Right kidney (tissue), 1 donor: ENCODE measurements at regions not wholly inside any gene's neighbourhood (a gene's known extent, or its start where the extent isn't known, plus 50 kb on each side); places are given as distances from the start of the nearest gene placed in this dataset.

ENCODE experiments used
- DNase-seq: peaks from one replicate; pipeline ENCODE4 v3.0.0-alpha.2; 2016

DNA sequence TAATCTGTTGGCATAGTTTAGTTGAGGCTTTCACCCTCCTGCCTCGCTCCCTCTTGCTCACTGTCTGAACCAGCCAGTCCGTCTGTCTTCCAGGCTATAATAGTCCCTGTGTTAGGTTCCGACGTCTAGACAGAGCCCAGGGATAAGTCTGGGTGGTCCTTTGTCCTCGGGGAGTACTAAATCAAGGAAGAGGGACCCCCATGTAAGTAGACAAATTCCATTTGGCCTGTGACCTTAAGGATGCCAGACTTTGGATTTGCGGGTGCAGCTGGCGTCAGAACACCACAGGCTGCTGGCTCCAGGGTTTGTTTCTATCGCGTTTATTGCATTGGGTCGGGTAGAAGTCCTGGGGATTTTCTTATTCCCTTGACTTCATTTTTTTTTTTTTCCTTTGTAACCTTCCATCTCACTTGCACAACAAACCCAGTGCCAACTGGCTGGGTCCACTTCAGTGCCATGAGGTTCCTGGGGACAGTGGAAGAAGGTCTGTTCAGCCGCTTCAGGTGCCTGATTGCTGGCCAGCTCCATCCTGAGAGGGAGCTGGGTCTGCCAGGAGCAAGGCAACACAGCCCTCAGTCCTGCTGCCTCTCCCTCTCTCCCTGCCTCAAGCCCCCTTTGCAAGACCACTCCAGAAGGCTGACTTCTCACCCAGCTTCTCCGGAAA is 95.4 kb upstream of the KLHL25 start:
- no peak for DNase-seq

DNA sequence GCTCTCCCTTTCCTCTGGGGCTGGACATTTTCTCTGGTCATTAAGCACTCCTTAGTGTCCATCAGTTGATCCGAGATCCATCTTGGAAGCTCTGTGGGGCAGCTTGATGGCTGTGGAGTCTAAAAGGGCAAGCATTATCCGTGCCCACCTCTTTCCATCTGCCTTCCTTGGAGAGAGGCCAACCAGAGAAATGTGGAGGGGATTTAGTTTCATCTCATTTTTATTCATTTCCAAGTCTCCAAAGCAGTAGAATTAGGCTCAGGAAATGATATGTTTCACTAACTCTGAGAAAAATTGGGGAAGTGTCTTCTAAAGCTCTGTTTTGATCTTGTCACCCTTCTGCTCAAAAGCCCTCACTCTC is 95.9 kb upstream of the KLHL25 start:
- no peak for DNase-seq

DNA sequence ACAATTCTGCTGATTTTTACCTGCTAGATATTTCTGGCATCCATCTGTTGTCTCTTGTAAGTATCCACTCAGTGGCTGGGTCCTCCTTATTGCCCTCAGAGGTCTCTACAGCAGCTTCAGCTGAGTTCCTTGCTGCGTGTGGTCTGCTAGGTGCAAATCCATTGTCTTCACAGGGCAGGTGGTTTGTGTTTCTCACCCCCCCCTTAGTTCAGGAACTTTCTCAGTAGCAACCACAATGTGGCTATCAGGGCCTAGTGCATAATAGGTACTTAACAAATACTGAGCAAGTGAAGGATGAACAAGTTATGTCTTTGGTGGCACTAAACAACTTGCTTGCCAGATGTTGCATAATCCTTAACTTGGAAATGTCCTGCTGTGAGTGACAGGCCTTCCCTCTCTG is 96.7 kb upstream of the KLHL25 start:
- DNase-seq: no peak

DNA sequence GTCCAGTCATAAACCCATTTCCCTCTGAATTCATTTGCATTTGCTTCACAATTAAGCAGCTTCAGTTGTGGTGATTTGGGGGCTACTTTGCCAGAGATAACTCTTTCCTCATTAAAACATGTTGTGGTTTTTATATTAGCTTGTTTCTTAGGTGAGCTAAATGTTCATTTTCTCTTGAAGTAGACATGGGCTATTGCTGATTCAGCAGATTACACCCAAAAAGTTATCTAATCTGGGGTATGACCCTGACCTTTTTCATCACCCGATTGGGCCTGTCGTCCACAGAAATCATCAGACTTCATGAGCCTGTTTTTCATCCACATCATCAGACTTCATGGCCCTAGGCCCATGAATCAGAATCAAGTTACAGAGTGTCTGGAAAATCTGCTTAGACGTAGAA is 97.5 kb upstream of the KLHL25 start:
- no peak for DNase-seq

DNA sequence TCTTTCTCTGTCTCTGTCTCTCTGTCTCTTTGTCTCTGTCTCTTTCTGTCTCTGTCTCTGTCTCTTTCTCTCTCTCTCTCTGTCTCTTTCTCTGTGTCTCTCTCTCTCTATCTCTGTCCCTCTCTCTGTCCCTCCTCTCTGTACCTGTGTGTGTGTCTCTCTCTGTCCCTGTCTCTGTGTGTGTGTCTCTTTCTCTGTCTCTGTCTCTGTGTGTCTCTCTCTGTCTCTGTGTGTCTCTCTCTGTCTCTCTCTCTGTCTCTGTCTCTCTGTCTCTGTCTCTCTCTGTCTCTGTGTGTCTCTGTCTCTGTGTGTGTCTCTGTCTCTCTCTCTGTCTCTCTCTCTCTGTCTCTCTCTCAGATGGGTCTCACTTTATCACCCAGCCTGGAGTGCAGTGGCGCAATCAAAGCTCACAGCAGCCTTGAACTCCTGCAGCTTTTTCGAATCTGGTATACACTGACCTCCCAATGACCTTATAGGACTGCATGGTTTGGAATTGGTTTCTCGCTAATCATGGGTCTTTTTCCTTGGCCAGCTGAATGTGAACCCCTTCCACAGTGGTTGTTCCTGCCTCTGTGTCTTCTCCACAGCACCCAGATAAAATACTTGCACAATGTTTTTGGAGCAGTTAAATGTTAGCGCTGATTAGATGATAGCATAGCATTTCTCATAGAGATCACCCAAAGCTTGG is 102.6 kb upstream of the KLHL25 start:
- DNase-seq: no peak

DNA sequence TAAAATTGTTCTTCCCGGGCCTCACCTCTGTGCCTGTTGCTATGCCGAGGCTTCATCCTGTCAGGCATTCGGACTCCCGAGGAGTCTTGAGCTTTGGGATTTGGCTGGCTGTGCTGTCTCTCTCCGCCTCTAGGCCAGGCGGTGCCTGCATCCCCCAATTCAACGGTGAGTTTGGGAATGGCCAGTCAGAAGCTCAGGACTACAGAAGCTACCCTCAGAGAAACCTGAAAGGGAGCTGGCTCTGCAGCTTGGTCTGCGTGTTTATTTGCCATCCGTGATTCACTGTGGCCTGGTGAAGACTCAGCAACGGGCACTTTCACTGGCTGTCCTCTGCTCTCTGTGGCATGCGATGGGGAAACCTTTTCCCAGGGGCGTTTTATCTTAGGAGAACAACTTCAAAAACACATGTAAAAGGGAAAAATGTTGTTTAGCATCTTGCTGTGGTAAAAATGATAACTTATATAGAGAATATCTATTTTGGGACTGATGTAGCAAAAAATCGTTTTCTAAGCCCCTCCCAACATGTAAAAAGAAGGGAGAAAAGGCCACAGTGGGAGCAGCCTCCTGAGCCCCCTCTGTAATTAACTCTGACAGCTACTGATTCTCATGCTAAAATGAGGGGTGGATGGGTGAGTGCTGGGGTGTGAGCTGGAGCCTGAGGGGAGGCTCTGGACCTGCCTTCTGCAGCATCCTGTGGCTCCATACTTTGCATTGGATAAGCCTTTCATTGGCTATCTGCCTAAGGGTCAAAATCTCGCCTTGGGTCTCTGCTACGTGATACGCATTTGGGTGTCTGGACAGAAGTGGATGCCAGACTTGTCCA is 103.4 kb upstream of the KLHL25 start:
- no peak for DNase-seq

DNA sequence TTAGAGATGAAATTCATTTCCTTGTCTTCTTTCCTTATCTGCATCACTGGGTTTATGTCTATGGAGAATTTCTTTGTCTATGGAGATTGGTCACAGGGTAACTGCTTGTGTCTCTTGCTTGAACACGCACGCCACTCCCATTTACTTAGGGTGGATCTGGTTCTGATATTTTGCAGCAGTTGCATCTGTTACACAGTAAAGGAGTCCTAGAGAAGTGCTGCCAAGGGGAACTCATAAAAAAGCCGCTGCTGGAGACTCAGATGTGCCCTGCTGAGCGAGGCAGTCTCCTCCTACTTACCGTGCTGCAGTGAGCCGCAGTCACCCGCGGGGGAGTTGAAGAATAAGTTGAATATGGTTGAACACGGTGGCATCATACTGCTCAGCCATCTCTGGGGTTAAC is 105.2 kb upstream of the KLHL25 start:
- no peak for DNase-seq

DNA sequence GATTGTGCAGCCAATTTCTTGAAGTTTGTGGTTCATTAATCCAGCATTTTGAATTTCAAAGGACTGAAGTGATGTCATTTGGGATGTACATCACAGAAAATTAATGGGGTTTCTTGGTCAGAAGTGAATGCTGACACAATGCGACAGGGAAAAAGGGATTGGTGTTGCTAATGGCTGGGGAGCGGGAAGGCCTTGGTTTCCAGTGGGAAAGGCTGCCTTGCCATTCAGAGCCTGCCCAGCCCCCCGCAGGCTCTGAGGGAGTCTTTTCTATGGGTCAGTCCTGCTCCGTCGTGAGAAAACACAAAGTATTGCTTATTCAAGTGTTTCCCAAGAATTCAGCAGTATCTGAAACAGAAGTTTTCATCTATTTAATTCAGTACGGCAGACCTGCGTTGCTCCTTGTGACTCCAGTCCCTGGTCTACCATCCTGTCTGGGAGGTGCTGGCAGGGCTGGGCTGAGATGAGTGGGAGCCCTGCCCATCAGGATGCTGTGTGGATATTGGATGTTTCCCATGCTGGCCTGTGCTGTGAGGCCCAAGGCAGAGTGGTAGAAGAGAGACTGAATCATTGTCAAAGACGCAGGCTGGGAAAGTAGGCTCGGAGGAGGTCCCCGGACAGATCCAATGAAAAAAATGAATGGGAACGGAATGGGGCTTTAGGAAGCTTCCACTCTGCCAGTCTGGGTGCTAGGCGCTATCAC is 111.2 kb upstream of the KLHL25 start:
- no peak for DNase-seq

DNA sequence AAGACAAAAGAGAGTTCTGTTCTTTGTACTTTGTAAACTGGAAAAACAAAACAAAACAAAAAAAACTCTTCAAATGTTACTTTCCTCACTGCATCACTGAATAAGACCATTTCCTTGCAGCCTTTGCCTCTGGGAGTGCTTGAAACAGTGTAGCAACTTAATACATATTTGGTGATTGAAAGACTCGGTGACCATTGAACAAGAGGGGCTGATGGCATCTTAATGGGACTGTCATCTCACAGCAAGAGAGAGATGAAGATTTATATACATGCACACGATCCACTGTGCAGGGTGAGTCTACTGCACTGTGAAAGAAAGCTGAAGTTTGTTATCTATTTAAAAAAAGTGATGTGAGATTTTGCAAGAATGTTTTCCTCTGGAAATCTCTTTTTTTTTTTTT is 111.9 kb upstream of the KLHL25 start:
- no peak for DNase-seq

DNA sequence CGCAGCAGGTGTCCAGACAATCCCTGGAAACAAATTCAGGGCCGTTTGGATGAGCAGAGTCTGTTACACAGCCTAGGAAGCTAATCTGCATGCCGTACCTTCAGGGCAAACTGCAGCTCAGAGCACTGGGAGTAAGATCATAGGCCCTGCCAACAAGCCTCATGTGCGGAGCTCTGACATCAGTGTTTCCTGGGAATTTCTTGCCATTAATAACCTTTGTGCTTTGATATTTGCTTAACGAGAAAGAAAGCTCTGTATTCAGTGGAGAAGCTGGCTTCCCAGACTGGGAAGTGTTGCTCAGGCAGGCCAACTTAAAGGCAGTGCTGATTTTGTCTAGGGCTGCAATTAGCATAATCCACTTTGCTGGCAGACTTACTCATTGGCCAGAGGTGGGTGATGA is 116.1 kb upstream of the KLHL25 start:
- DNase-seq: no peak

DNA sequence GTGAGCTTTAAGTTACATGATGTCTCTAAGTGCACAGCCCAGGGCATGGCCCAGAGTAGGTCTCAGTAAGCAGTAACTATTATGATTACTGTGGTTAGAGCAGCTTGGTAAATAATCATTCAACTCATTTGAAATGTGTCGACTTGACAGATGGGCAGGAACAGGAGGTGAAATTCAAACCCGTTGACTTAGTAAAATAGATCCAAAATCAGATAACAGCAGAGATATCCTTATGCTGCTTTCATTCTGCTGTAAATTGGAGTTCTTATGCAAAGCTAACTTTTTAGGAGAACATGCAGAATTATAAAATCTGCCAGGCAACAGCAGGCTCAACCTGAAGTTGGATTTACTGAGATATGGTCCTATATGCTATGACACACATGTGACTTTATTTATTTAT is 118.7 kb upstream of the KLHL25 start:
- DNase-seq: no peak

DNA sequence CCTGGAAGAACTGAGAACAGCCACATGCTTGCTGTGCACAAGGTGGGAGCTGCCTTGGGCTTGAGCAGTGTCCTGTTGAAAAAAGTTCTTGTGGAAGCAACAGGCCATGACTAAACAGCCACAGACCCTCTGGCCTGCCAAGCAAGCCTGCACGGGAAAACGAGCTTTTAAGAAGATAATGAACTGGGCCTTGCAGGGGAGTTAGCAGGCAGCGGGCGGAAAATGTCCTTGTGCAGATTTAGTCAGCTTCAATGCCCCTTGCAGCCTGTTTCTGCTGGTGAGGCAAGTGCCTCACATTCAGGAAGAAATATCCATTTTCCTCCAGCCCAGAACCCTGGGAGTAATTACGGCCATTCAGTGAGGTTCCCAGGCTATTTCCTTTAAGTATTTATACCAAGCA is 126.2 kb upstream of the KLHL25 start:
- DNase-seq: no peak

DNA sequence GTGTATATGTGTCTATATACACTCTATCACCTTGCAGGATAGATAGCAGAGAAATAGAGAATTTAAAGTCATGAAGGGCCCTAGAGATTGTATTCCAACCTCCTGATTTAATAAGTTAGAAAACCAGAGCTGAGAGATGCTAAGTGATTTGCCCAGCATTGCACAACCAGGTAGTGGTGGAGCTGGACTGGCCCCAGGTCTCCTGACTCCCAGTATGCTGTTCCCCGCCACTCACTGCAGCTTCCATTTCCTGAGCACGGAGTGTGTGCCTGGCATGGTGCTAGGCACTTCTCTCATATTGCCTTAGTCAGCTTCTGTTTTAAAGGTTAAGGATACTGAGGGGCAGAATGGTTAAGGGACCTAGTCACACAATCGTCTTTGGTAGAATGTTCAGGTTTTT is 129.4 kb upstream of the KLHL25 start:
- no peak for DNase-seq

DNA sequence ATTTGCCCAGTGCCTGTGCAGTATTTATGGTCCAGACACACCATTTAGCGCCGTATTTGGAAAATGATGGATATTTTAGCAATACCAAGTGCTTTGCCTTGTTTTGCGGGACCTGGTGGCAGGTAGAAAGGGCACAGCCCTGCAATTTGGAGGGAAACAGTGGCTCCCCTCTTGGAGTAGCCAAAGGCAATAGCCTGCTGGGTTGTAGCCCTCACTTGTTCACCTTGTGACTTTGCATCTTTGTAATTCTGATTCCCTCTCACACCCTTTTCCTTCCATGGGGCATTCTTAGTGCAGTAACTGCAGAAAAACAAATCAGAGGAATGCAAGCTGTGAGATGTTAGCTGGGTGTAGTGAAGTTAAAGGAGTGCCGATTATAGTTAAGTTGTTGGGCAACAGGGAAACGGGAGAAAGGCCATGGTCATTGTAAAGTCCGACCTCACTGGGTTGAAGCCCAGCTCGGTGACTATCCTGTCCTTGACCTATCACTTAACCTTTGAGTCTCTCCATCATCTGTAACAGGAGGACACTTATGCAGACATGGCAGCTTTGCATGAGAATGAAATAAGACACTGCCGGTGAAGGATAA is 131.0 kb upstream of the KLHL25 start:
- no peak for DNase-seq

DNA sequence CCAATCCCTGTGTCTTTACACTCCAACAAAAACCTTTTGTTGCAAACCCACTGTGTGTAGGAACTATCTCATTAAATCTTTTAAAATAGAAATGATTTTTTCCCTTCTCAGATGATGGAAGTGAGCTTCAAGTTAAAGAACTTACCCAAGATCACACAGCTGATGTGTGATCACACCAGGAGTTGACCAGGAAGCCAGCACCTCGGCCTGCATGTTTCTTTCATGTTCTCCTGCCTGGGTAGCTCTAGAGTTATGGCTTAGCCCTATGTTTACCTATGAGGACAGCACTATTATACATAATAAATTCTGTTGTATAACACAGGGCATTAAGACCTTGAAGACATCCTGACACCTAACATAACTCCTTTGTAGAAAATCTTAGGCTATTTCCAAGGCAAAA is 132.1 kb upstream of the KLHL25 start:
- no peak for DNase-seq

DNA sequence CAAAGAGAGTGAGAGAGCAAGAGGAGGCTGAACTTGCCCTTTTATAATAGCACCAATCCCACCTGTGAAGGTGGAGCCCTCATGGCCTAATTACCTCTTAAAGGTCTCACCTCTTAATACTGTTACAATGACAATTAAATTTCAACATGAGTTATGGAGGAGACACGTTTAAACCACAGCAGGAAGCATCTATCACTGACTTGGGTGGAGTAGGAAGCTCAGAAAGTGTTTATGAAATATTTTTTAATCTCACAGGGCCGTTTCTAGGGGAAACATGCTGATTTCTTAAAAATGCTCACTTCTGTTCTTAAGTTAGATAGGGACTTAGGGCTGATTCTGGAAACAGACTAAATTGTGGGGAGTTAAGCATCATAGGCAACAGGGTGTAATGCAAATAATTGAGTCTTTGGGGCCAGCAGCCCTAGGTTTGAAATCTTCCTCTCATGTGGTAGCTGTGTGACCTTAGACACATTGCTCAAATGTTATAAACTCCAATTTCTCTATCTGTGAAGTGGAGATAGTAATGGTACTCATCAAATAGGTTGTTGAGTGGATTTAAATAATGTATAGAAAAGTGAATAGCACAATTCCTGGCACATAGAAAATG is 133.3 kb upstream of the KLHL25 start:
- DNase-seq: no peak

DNA sequence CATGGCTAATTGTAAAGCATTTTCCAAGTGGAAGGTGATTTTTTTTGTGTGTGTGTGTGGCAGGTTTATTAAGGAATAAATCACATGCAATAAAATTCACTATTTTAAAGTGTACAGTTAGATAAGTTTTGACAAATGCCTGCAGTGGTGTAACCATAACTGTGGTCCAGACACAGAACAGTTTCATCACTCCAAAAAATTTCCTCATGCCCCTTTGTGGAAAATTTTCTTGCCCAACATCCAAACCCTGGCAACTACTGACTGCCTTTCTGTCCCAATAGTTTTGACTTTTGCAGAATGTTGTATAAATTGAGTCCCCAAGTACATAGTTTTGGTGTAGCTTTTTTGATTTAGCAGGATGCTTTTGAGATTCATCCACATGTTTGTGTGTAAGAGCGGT is 135.1 kb upstream of the KLHL25 start:
- no peak for DNase-seq

DNA sequence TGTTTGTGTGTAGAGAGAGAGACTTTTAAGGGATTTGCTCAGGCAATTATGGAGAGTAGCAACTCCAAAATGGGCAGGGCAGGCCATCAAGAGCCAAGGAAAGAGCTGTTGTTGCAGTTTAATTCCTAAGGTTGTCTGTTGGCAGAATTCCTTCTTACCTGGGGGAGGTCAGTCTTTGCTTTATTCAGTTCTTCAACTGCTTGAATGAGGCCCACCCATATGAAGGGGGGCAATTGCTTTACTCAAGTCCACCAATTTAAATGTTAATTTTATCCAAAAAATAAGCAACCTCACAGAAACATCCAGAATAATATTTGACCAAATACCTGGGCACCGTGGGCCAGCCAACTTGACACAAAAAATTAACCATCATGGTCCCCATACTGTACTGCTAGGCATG is 137.7 kb upstream of the KLHL25 start:
- DNase-seq: no peak

DNA sequence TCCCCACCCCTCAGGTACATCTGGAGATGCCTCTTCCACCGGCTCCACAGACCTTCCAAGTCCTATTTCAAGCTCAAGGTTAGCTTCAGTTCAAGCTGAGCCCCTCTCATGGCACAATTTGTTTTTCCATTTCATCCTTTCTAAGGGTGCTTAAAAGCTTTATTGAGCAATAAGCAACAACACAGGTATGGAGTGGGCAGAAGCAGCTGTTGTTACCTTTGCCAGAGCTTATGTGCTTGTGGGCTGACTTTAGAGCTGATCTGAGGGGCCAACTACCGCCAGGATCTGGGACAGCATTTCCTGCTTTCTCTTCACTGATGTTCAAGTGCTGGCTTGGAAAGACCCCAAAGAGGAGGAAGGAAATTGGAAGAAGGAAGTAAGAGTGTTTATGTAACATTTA is 140.0 kb upstream of the KLHL25 start:
- DNase-seq: no peak

DNA sequence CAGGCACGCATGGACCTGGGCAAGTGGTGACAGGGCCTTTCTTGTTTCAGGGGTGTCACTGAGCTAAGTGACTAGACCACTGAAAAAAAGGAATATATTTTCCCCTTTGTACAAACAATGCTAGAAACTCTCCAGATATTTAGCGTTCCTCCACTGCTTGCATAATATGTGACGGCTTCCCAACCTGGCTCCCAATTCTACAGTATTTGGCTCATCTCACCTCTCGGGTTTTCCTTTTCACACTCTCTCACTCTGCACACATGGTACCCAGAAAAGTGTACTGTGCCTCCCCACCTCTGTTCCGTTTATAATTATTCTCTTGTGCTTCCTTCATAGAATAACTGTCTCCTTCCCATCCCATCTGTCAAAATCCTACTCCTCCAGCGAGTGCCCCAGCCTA is 140.5 kb upstream of the KLHL25 start:
- DNase-seq: no peak

DNA sequence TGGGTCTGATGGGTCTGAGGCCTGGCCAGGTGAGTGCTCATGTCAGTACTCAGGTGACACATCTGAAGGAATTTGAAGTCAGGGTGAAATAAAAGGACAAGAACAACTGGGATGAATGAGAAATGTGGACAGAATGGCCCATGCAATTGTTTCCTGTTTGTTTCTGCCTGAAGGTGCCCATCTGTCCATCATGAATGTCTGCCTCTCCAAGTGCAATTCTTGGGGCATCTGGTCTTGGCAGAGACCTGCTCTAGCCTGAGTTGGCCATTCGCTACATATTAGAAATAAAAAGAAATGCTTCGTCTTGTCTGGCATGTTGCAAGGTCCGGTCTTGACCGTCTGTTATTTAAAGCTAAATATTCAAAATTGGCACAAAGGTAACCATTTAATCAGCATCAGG is 142.0 kb upstream of the AGBL1 start:
- no peak for DNase-seq

DNA sequence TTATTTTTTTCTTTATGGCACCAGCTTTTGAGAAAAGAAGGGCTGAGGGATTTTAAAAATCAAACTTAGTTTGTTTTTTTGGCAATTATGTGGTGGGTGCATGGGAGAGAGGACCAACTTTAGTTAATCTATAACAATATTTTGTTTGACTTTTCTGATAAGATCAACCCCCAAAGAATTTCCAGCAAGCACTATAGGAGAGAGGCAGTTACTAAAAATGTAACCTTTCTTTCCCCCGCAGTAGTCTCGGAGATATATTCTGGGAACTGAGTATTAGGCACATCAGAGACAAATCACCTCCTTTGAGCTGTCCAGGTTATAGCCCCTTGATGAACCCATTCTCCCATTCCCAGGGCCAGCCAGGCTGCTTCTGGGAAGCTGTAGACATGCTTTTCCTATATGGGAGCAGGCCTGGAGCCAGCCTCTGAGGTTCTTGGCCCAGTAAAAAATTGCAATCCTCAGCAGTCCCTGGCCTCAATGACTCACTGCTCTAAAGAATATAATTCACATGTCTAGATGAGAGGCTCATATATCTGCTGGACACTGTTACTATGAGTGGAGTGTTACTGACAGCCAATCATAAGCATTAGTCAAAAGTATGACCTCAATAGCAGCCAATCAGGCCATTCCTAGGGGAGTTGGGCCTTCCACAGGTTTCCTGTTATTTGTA is 138.3 kb upstream of the AGBL1 start:
- DNase-seq: no peak
